SK-N-SH treated with all-trans-retinoic acid at 6 μM for 48 hours (cell line): ENCODE measurements at regions not wholly inside any gene's neighbourhood (a gene's known extent, or its start where the extent isn't known, plus 50 kb on each side); places are given as distances from the start of the nearest gene placed in this dataset.

Source experiments
- ATAC-seq: fragments of 200-7000 bp; cut with Tn5 transposase; 3 replicates; pipeline ENCODE4 v1.9.1; 2020; ENCODE audit warnings: mild to moderate bottlenecking, moderate library complexity
- ARNTL ChIP-seq: fragments of 450-650 bp; formaldehyde crosslinking; IDR thresholded peaks from 2 replicates; pipeline ENCODE4 v1.5.0; 2020; ENCODE audit warnings: low read depth, mild to moderate bottlenecking, moderate library complexity, borderline replicate concordance
- BACH2 ChIP-seq: fragments of 250-450 bp; sonication (Bioruptor Pico); IDR thresholded peaks from 2 replicates; pipeline ENCODE4 v1.9.0; 2021; ENCODE audit warnings: mild to moderate bottlenecking, borderline replicate concordance
- CSRNP3 ChIP-seq: fragments of 250-450 bp; sonication (Bioruptor Pico); IDR thresholded peaks from 2 replicates; pipeline ENCODE4 v1.5.1; 2021; ENCODE audit warnings: mild to moderate bottlenecking, moderate library complexity
- ESRRG ChIP-seq: fragments of 250-450 bp; sonication (Bioruptor Pico); IDR thresholded peaks from 2 replicates; pipeline ENCODE4 v1.6.1; 2021; ENCODE audit warnings: mild to moderate bottlenecking
- GLIS3 ChIP-seq: fragments of 250-450 bp; sonication (Bioruptor Pico); IDR thresholded peaks from 2 replicates; pipeline ENCODE4 v1.5.0; 2020; ENCODE audit warnings: mild to moderate bottlenecking, moderate library complexity
- OSR1 ChIP-seq: fragments of 250-450 bp; sonication (Bioruptor Pico); IDR thresholded peaks from 2 replicates; pipeline ENCODE4 v1.8.0; 2022; ENCODE audit warnings: moderate library complexity, mild to moderate bottlenecking, inconsistent platforms
- SNAI2 ChIP-seq: fragments of 250-450 bp; sonication (Bioruptor Pico); IDR thresholded peaks from 2 replicates; pipeline ENCODE4 v1.5.0; 2020; ENCODE audit warnings: mild to moderate bottlenecking, moderate library complexity
- TCF4 ChIP-seq: fragments of 250-450 bp; sonication (Bioruptor Pico); IDR thresholded peaks from 2 replicates; pipeline ENCODE4 v1.8.0; 2021; ENCODE audit warnings: mild to moderate bottlenecking, moderate library complexity, borderline replicate concordance
- TOX ChIP-seq: fragments of 250-450 bp; sonication (Bioruptor Pico); IDR thresholded peaks from 2 replicates; pipeline ENCODE4 v1.8.0; 2021; ENCODE audit warnings: mild to moderate bottlenecking, moderate library complexity, borderline replicate concordance
- TSHZ2 ChIP-seq: fragments of 250-450 bp; sonication (Bioruptor Pico); IDR thresholded peaks from 2 replicates; pipeline ENCODE4 v1.5.0; 2020; ENCODE audit warnings: mild to moderate bottlenecking, moderate library complexity
- ZC3H10 ChIP-seq: fragments of 250-450 bp; sonication (Bioruptor Pico); IDR thresholded peaks from 2 replicates; pipeline ENCODE4 v1.5.1; 2021; ENCODE audit warnings: mild to moderate bottlenecking, moderate library complexity
- ZFP3 ChIP-seq: fragments of 250-450 bp; sonication (Bioruptor Pico); IDR thresholded peaks from 2 replicates; pipeline ENCODE4 v1.5.0; 2020; ENCODE audit warnings: mild to moderate bottlenecking, moderate library complexity
- ZFP30 ChIP-seq: fragments of 450-650 bp; formaldehyde crosslinking; IDR thresholded peaks from 2 replicates; pipeline ENCODE4 v1.5.0; 2022; ENCODE audit warnings: mild to moderate bottlenecking, moderate library complexity
- ZNF565 ChIP-seq: fragments of 450-650 bp; formaldehyde crosslinking; conservative IDR thresholded peaks from 2 replicates; pipeline ENCODE4 v1.5.0; 2020; ENCODE audit warnings: low read depth, mild to moderate bottlenecking, moderate library complexity
- ZNF8 ChIP-seq: fragments of 450-650 bp; formaldehyde crosslinking; IDR thresholded peaks from 2 replicates; pipeline ENCODE4 v1.5.0; 2020; ENCODE audit warnings: mild to moderate bottlenecking, moderate library complexity
- TF ChIP-seq, protein P1 (sequence below): fragments of 250-450 bp; sonication (Bioruptor Pico); IDR thresholded peaks from 2 replicates; pipeline ENCODE4 v1.8.0; 2021; ENCODE audit warnings: low read depth, mild to moderate bottlenecking, moderate library complexity, borderline replicate concordance
- TF ChIP-seq, protein P2 (sequence below): fragments of 250-450 bp; sonication (Bioruptor Pico); IDR thresholded peaks from 2 replicates; pipeline ENCODE4 v1.5.1; 2020; ENCODE audit warnings: low read depth, mild to moderate bottlenecking, moderate library complexity
- TF ChIP-seq, protein P3 (sequence below): fragments of 250-450 bp; sonication (Bioruptor Pico); IDR thresholded peaks from 2 replicates; pipeline ENCODE4 v1.8.0; 2020; ENCODE audit warnings: mild to moderate bottlenecking, moderate library complexity, borderline replicate concordance

GRCh38 chr9:21585756-21586752 is 103.9 kb upstream of the IFNE start:
- no peak for TF ChIP-seq TCF4 (CRISPR knock-in tag)
- no peak for TF ChIP-seq ZC3H10 (CRISPR knock-in tag)
- TF ChIP-seq TSHZ2 (CRISPR knock-in tag) = no peak
- TF ChIP-seq ZFP30 (CRISPR knock-in tag) = no peak
- TF ChIP-seq, protein P1, sequence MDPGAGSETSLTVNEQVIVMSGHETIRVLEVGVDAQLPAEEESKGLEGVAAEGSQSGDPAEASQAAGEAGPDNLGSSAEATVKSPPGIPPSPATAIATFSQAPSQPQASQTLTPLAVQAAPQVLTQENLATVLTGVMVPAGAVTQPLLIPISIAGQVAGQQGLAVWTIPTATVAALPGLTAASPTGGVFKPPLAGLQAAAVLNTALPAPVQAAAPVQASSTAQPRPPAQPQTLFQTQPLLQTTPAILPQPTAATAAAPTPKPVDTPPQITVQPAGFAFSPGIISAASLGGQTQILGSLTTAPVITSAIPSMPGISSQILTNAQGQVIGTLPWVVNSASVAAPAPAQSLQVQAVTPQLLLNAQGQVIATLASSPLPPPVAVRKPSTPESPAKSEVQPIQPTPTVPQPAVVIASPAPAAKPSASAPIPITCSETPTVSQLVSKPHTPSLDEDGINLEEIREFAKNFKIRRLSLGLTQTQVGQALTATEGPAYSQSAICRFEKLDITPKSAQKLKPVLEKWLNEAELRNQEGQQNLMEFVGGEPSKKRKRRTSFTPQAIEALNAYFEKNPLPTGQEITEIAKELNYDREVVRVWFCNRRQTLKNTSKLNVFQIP = no peak
- TF ChIP-seq, protein P2, sequence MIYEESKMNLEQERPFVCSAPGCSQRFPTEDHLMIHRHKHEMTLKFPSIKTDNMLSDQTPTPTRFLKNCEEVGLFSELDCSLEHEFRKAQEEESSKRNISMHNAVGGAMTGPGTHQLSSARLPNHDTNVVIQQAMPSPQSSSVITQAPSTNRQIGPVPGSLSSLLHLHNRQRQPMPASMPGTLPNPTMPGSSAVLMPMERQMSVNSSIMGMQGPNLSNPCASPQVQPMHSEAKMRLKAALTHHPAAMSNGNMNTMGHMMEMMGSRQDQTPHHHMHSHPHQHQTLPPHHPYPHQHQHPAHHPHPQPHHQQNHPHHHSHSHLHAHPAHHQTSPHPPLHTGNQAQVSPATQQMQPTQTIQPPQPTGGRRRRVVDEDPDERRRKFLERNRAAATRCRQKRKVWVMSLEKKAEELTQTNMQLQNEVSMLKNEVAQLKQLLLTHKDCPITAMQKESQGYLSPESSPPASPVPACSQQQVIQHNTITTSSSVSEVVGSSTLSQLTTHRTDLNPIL = no peak
- no peak for TF ChIP-seq ZNF8
- no peak for TF ChIP-seq BACH2
- no peak for TF ChIP-seq ZFP3 (CRISPR knock-in tag)
- TF ChIP-seq, protein P3, sequence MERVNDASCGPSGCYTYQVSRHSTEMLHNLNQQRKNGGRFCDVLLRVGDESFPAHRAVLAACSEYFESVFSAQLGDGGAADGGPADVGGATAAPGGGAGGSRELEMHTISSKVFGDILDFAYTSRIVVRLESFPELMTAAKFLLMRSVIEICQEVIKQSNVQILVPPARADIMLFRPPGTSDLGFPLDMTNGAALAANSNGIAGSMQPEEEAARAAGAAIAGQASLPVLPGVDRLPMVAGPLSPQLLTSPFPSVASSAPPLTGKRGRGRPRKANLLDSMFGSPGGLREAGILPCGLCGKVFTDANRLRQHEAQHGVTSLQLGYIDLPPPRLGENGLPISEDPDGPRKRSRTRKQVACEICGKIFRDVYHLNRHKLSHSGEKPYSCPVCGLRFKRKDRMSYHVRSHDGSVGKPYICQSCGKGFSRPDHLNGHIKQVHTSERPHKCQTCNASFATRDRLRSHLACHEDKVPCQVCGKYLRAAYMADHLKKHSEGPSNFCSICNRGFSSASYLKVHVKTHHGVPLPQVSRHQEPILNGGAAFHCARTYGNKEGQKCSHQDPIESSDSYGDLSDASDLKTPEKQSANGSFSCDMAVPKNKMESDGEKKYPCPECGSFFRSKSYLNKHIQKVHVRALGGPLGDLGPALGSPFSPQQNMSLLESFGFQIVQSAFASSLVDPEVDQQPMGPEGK (CRISPR knock-in tag) = no peak
- no peak for TF ChIP-seq GLIS3
- TF ChIP-seq ZNF565 (CRISPR knock-in tag) = no peak
- TF ChIP-seq CSRNP3 (CRISPR knock-in tag) = no peak
- TF ChIP-seq SNAI2 = no peak
- no peak for ATAC-seq

- TF ChIP-seq ESRRG (CRISPR knock-in tag) (no peak), ZNF8 (no peak), OSR1 (CRISPR knock-in tag) (no peak), ZNF565 (CRISPR knock-in tag) (no peak)
- no peak for ATAC-seq
Measured at GRCh38 chr9:21589344-21590056, 107.4 kb upstream of the IFNE start.

- ATAC-seq = no peak
- TF ChIP-seq CSRNP3 (CRISPR knock-in tag) (no peak), TOX (CRISPR knock-in tag) (no peak), OSR1 (CRISPR knock-in tag) (no peak), ZC3H10 (CRISPR knock-in tag) (no peak), GLIS3 (no peak), ARNTL (CRISPR knock-in tag) (no peak)
Measured at GRCh38 chr9:21590058-21590996, 108.2 kb upstream of the IFNE start.
